ENCODE measurements at regions not wholly inside any gene's neighbourhood (a gene's known extent, or its start where the extent isn't known, plus 50 kb on each side); places are given as distances from the start of the nearest gene placed in this dataset.

DNA sequence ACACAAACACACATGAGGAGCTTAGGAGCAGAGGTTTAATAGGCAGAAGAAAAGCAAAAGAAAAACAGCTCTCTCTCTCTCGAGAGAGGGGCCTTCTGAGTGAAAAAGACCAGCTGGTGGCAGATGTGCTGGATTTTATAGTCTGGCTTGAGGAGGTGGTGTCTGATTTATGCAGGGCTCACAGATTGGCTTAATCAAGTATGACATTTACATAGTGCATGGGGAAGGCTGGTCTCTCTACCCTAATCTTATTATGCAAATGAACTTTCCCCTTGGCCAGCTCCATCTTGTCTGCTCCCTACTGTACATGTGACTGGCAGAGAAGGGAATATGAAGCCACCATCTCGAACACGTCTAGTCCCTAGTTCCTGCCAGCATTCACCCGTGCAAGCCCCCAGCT lies 219.5 kb upstream of the ZNF804B start:
- TF ChIP-seq POLR2A (IDR thresholded peaks at IDR 0.05), result no peak
- TF ChIP-seq, protein P1, sequence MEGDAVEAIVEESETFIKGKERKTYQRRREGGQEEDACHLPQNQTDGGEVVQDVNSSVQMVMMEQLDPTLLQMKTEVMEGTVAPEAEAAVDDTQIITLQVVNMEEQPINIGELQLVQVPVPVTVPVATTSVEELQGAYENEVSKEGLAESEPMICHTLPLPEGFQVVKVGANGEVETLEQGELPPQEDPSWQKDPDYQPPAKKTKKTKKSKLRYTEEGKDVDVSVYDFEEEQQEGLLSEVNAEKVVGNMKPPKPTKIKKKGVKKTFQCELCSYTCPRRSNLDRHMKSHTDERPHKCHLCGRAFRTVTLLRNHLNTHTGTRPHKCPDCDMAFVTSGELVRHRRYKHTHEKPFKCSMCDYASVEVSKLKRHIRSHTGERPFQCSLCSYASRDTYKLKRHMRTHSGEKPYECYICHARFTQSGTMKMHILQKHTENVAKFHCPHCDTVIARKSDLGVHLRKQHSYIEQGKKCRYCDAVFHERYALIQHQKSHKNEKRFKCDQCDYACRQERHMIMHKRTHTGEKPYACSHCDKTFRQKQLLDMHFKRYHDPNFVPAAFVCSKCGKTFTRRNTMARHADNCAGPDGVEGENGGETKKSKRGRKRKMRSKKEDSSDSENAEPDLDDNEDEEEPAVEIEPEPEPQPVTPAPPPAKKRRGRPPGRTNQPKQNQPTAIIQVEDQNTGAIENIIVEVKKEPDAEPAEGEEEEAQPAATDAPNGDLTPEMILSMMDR (IDR thresholded peaks at IDR 0.05), result no peak
